Activated CD4-positive, alpha-beta T cell treated with anti-CD3 and anti-CD28 coated beads, Interleukin-2, amount 50 U/mL, for 16 hours (primary cell): ENCODE measurements at regions not wholly inside any gene's neighbourhood (a gene's known extent, or its start where the extent isn't known, plus 50 kb on each side); places are given as distances from the start of the nearest gene placed in this dataset.
"Not testable (repeated sequence)": the region's sequence is repeated elsewhere in the genome, so short reads cannot be mapped to it uniquely, and the experiment has no call there.

Source experiments
- DNase-seq: peaks from one replicate; pipeline ENCODE4 v3.0.0-alpha.2; 2020

DNA sequence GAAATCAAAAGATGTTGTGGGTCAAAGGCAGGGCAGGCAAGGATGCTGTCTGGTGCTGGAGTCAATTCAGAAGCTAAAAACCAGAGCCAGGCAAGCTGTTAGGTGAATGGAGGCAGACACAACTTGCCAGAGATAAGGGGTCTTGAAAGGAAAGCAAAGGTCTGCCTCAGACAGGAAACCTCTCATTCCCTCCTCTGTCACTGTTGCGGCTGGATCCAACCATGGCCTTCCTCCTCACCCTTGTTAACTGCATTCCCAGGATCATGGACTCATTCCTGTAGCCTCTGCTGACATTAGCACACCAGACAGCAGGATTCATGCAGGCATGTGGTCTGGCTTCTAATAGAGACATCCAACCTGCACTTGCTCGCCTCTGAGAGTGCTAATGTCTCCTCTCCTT, 186.7 kb upstream of the HS3ST3A1 start:
- DNase-seq = no peak

DNA sequence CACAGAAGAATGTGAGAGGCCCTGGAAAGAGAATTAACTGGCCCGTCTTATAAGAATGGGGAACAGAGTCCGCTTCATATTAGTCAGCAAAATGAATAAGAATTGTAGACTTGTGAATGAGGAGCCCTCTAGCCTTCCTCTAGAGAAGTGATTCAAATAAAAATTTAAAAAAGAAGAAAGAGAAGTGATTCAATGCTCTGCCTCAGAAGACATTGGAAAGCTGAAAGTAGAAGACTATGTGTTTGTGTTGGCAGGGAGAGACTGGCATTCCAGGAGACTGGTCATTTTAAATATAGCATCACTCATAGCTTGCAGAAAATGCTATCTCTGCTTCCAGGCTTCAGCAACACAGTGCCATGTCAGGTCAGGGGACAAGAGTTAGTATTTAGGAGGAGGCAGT, 190.6 kb upstream of the HS3ST3A1 start:
- no peak for DNase-seq

DNA sequence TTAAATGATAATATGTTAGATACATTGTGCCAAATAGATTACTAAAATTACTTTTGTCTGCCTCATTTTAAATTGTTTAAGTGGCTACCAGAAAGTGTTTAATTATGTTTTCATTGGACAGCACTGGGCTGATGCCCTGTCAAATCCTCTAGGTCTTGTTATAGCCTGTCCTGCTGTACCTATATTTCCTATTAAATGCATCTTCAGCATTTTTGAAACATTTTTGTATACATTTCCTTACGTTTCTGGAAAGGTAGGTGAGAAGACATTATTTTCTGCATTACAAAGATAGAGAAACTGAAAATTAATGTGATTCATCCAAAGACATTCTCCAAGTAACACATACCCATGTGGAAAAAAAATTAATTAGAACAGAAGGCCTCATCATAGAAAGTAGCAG, 192.2 kb upstream of the HS3ST3A1 start:
- DNase-seq = no peak

DNA sequence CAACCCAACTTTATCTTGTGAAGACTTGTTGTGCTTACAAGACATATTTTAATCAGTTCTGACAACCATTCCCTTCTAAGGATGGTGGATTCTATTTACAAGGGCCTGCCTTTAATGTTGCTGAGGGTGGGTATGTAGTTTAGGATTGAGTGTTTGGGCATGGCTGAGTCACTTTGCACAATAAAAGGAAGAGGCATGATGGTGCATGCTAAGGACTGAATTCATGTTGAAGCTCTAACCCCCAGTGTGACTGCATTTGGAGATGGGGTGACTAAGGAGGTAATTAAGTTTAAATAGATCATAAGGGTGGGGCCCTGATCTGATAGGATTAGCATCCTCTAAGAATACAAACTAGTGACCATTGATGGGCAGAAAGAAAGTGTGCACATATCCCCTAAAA, 196.1 kb upstream of the HS3ST3A1 start:
- DNase-seq = no peak

DNA sequence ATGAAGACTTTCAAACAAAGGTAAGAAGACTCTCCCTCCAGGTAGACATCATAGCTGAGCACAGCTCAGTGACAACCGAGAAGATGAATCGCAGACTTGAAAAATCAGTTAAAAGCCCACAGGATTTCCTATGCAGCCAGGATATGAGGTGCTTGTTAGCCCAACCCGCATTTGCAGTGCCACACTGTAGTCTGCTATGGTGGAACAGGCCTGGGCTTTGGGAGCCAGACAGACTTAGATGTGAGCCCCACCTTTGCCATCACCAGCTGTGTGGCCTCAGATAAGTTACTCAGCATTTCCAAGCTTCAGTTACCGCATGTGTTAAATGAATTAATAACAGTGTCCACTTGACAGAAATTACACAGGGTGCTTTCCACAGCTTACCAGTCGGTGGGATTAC, 204.4 kb upstream of the HS3ST3A1 start:
- no peak for DNase-seq

DNA sequence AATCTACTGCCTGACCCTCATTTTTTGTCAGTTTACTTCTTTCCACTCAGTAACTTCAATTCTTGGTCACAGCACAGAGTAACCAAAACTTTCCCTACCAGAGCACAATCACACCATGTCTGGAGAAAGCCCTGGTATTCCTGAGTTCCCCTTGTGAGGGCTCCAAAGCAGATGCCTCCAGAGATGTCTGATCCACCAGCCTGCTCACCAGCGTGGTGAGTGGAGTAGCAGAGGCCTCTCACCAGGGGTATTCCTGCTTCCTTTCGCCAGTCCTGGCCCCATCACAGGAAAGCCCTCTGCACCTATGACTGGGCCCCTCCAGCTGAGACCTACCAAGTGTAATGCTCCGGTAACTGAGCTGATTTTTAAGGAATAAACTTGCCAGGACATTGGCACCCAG, 205.4 kb upstream of the HS3ST3A1 start:
- no peak for DNase-seq

DNA sequence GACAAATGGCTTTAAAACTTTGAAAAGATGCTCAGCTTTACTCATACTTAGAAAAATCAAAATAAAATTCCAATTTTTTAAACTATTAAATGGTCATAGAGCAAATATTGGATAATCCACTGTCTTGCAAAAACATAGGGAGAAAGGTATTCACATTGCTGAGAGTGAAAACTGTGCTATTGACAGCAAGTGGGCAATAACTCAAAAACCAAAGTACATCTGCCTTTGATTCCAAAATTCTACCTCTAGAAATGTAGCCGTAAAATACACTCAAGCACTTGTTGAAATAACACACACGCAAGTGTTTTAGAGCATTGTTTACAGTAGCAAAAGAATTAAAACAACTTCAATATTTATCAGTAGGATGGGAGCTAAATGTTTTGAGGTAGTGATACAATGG, 210.6 kb upstream of the HS3ST3A1 start:
- DNase-seq = no peak

DNA sequence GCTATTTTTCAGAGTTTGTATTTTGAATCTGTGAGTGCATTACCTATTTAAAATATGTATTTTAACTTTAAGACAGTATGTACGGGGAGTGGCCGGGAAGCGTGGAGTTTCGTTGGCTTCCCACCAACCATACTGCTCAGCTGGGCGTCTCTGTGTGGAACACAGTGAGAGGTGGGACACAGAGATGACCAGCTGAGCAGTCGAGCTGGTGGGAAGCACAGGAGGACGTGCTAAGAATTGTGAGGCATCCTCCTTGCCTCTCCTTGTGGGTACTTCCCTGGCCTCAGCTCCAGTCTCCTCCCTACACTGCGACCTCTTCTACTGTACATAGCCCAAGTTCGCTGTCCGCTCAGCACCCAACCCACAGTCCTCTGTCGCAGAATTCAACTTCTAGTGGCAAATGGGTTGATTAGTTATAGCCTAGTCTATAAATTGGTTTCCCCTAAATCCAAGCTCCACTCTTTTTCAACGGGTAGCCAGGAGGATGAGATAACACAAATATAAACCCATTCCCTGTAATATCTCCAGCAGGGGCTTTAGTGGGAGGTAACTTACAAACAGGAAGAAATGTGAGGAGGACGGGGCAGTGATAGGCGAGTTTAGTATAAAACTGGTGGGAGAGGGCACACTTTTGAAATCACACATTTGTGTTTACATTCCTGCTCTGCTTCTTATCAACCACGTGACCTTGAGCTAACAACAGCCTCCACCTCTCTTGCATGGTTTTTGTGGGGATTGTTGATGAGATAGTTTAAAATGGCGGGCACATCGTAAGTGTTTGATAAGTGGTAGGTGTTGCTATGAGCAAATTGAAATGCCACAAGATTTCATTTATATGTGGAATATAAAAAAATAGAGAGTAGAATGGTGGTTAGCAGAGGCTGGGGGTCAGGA, 211.9 kb upstream of the HS3ST3A1 start:
- no peak for DNase-seq

DNA sequence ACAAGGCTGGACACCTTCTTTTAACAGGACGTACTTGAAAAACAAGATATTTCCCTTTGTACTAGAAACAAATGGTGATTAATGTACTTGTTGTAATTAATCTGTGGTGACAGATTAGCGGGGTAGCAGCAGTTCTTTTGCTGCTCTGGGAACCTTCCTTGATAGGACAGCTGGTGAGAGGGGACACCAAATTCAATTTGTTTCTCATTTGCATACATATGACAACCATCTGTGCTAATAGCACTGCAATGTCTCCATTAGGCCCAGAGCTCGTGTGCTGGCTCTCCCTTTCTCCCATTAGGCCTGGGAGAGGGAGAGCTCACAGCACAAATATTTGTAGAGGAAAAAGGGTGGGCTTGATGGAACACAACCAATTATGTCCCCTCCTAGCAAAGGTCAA, 221.0 kb upstream of the HS3ST3A1 start:
- DNase-seq = no peak

DNA sequence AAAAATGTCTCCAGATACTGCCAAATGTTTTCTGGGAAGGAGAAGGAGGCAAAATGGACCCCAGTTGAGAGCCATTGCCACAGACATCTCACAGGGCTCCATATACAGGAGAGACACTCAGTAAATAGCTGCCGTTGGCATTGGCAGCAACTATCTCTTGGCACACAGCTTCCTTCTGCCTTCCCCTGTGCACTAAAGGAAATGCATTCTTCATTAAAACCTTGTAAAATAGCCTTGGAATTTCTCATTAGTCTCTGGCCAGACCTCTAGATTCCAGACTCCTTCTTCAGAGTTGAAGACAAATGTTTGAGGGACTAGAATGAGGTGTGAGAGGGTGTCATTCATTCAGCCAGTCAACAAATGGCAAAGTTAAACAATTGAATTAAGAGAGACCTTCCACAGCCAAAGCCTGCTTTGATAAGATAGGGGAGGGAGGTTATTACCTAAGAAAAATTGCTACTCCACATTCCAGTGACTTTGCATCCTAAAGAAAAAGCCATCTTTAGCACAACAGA, 223.9 kb upstream of the HS3ST3A1 start:
- no peak for DNase-seq

DNA sequence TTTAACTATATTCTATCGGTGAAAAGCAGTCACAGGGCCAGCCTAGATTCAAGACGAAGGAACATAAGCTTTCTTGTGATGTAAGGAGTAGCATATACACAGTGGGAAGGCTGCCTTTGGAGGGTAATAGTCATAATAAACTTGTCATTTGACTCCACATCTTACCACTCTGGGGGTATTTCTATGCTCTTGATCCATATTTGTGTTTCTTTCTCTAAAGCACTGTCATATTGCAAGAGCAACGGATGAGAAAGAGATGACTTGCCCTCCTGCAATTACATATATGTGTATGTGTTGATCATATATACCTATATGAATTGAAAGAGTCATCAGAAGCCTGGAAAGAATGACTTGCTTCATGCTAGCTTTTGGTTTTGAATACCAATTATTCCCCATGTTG, 225.4 kb upstream of the HS3ST3A1 start:
- peak; percentile 68 for DNase-seq

DNA sequence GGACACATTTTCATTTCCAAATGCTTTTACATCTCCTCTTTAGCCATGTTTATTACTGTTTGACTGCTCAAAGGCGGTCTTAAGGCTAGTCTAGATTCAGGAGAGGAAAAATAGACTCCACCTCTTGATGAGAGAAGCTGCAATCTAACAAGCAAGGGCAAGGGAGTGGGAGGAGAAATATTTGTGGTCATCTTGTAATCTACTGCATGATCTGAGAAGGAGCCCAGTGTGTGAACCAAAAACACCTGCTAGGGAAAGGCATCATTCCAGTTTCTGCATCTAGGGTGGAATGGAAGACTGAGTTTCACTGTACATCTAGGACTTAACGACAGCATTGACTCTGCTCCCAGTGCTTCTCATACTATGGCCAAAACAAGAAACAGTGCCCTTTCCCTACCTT, 232.2 kb upstream of the HS3ST3A1 start:
- DNase-seq = no peak

DNA sequence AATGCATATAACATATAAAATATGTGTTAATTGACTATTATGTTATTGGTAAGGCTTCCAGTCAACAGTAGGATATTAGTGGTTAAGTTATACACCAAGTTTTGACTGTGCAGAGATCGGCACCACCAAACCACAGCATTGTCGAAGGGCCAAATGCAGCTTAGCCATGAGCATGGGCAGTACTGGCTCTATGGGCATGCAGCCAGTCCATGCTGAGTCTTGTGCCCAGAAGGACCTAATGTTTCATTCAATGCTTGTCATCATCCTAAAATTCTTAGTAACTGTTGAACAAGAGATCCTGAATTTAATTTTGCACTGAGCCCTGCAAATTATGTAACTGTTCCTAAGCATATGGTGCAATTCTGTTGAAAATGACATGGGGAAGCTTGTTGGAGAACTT, 233.4 kb upstream of the HS3ST3A1 start:
- DNase-seq = no peak

DNA sequence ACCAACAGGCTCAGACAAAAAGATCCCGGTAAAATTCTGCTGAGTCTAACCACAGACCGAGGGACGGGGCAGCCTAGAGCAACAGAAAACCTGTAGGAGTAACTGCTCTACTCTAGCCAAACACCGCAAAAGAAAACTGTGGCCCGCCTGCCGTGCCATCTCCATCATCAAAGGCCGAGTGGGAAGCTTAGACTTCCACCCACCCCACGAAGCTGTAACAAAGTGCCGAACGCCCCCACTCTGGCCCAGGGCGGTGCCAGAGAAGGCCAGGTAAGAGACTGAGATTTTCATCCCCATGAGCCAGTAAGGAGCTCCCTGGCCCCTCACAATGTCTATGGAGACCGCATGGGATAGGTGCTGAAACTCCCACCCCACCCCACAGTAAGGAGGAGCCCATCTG, 231.9 kb upstream of the COX10 start:
- no peak for DNase-seq

DNA sequence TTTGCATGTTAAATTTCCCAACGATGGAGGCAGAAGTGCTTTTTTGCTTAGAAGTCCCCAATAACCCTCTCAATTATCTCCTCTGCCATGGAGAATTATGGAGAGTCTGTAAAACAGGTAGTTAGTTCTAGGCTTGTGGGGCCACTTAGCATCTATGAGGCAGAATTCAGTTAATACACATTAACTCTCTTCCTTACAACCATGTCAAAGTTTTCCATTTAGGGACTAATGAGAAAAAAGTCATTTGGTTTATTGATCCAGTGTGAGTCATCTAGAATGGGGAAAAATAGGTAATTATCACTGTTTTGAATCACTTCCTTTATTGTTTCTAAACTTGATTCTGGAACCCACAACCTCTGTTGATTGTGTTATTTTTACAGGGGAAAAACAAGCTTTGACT, 229.1 kb upstream of the COX10 start:
- DNase-seq = no peak

DNA sequence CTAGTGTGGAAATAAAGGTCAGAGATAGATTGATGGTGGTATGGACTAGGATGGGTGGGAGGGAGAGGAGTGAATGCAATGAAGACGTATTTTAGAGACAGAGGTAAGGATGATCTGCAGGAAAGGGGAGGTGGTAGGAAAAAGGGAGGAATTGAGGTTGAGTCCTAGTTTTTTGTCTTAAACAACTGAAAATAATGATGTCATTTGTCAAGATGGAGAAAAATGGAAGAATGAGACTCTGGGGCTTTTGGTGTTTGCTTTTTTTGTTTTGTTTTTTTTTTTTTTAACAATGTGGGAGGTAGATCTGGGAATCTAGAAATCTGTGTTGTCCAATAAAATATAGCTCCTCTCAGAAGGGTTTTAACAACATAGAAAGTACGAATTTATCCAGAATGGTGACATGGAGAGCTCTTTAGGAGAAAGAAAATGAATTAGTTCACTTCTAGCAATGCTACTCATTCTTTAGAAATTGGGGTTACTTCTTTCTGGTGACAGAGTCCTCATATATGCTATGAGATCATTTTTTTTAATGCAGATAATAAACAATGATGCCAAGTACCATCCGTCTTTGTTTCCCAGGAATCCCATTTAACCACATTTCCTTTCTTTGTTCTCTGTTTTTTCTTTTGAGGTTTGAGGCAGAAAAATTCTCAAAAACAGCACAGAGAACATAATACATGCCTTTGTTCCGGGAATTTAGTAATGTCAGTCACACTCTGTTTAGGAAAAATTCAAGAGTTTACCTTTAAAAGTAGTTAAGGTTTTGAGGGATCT, 225.3 kb upstream of the COX10 start:
- DNase-seq = no peak

DNA sequence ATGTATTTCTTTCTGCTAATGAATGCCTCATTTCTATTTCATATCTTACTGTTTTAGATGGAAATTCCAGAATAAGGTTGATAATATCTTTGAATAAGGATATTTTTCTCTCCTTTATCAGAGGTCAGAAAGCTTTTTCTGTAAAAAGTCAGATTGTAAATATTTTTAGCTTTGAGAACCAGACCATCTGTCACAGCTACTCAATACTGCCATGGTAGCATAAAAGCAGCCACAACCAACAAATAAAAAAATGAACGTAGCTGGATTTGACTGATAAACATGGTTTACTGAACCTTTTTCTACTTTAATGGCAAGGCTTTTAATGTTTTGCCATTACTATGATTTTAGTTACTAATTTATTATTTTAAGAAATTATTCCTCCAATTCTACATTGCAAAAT, 217.4 kb upstream of the COX10 start:
- no peak for DNase-seq

DNA sequence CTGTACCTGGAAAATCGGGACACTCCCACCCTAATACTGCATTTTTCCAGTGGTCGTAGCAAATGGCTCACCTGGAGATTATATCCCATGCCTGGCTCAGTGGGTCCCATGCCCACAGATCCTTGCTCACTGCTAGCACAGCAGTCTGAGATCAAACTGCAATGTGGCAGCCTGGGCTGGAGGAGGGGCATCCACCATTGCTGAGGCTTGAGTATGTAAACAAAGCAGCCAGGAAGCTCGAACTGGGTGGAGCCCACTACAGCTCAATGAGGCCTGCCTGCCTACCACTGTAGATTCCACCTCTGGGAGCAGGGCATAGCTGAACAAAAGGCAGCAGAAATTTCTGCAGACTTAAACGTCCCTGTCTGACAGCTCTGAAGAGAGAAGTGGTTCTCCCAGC, 213.6 kb upstream of the COX10 start:
- not testable (repeated sequence) for DNase-seq

DNA sequence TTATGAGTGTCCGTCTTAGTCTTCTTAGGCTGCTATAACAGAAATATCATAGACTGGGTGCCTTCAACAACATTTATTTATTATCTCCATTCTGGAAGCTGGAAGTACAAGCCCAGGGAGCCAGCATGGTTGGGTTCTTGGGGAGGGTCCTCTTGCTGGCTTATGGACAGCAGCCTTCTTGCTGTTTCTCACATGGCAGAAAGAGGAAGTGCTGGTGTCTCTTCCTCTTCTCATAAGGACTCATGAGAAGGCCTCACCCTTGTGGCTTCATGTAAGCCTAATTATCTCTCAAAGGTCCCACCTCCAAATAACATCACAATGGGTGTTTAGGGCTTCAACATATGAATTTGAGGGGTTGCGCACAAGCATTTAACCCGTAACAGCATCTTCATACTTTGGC, 207.0 kb upstream of the COX10 start:
- DNase-seq = no peak

DNA sequence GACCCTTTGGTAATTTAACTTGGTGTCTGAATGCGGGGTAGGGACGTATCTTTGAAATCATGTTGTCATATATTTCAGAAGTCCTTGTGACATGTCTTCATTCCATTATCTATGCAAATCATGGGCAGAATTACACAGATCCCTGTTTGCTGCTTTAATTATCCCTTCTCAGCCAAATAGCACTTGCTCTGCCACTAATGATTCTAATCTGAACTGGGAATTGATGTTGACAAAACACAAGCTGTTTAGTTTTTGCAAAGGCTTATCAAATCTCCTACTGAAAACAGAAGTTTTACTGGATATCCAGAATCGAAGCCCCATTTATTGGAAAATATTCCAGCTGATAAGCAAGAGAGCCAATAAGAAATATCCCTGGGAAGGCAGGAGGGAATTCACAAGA, 205.9 kb upstream of the COX10 start:
- no peak for DNase-seq

DNA sequence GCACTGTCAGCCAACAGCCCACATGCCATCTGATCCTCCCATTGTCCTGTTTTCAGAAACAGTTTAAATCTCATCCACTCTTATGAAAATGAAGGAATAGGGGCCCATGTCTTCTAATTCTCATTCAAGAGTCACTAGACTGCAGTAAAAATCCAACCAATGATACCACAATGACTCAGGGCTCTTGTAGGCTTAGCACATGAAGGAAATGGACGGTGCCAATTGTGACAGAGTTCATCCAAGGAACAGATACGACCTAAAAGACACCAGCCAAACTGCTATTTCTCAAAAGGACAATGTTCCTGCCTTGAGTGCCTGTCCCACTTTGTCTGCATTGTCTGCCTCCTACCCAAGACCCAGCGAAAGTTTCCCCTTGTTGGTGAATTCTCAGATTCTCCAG, 204.8 kb upstream of the COX10 start:
- DNase-seq = no peak

DNA sequence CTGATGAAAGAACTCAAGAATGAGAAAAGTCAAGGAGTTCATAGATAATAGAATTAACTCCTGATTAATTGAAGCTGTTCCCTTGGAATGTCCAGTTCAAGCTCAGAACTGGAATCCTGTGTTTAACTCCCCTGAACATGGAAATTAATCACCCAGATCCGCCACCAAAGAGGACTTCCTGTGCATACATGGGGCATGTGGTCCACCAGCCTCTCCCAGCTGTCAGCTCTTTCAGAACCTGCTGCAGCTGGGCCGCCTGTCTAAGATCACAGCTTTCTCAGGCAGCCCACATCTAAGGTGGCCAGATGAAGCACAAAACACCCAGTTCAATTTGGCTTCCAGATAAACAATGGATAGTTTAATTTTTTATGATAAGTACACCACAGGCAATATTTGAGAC, 203.7 kb upstream of the COX10 start:
- DNase-seq = no peak

DNA sequence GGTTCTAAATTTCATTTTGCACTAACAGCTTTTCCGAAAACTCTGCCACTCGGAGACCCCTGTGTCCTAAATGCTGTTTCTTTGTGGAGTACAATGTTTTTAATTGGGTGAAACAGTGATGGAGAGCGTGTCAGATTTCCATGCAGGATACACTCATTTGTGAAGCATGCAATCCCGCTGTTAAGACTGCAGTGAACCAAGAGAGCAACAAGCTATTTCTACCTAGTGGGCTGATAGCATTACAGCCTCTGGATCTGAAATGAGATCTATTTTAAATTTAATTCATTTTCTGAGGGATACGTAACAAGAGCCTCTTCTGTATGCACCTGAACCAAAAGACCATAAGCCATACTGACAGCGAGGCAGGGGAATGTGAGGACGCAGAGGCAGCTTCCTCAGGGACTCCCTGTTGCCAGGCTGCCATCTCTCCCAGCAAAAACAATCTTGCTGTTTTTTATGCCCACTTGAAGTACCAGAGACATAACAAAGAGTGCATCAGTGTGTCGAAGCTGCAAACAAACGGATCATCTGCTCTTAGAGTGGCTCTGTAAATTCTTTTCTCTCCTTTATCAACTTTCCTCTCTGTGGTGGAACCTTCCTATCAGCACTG, 199.9 kb upstream of the COX10 start:
- no peak for DNase-seq

DNA sequence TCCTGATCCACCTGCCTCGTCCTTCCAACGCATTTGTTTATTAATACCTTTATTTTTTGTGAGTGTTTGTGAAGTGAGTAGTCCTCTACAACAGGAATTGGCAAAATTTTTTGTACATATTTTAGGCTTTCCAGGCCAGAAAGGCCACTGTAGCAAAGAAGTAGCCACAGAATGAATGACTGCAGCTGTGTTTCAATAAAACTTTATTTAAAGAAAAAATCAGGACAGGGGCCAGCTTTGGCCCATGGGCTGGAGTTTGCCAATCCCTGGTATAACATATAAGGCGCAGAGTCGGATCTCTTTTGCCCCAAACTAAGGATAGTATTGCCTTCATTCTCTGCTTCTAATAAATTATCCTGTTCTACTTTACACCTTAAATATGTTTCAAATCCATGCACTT, 198.0 kb upstream of the COX10 start:
- DNase-seq = no peak
